IPS-NIHi7 (cell line): ENCODE measurements at regions not wholly inside any gene's neighbourhood (a gene's known extent, or its start where the extent isn't known, plus 50 kb on each side); places are given as distances from the start of the nearest gene placed in this dataset.
A peak's percentile ranks its signal among the peaks of the same experiment; 100 is the strongest.

ENCODE experiments used
- DNase-seq: peaks from one replicate; pipeline ENCODE4 v3.0.0; 2012; ENCODE audit warnings: mixed read lengths; ENCODE audit errors: extremely low spot score

DNA sequence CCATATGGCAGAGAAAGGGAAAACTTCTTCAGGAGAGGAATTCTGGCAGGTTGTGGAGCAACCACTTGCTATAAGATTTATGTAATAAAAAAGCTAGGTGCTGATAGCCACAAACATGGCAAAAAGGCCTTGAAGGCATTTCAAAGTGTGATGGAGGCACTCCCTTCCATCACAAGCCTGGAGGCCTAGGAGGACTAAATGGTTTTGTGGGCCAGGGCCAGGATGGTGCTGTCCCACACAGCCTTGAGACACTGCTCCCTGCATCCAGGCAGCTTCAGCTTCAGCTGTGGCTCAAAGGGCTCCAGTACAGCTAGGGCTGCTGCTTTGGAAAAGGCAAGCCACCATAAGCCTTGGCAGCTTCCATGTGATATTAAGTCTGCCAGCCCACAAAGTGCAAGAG lies 632.8 kb downstream of the BRINP1 start:
- DNase-seq = no peak

DNA sequence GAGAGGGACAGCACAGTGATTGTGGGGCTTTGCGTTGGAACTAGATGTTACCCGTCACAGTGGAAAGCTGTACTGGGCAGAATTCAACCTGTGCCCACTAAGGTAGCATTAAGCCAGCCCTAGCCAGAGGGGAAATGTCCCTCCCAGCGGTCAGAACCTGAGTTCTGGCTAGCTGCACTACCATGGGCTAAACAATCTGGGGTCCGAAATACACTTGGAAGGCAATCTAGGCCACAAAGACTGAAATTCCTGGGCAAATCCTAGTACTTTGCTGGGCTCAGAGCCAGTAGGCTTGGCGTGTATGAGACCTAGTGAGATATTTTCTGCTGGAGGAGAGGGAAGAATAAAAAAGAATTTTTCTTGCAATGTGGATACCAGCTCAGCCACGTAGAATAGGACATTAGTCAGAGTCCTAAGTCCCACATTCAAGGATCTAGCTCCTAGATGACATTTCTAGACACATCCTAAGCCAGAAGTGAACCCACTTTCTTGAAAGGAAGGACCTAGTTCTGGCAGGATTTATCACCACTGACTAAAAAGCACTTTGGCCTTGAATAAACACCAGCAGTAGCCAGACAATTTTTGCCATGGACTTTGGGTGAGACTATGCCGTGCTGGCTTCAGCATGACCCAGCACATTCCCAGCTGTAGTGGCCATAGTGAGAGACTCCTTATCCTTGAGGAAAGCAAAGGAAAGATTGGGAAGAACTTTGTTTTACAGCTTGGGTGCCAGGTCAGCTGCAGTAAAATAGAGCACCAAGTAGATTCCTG lies 618.0 kb downstream of the BRINP1 start:
- DNase-seq = no peak

DNA sequence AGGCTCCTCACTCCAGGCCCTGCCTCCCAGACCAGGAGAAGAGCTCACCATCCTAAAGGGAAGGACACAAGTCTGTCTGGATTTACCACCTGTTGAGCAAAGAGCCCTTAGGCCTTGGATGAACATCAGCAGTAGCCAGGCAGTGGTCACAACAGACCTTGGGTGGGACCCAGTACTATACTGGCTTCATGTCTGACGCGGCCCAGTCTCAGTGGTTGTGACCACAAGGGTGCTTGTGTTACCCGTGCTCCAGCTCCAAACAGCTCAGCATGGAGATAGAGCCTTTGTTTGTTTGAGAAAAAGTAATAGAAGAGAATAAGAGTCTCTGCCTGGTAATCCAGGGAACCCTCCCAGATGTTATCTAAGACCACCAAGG lies 617.4 kb downstream of the BRINP1 start:
- no peak for DNase-seq

DNA sequence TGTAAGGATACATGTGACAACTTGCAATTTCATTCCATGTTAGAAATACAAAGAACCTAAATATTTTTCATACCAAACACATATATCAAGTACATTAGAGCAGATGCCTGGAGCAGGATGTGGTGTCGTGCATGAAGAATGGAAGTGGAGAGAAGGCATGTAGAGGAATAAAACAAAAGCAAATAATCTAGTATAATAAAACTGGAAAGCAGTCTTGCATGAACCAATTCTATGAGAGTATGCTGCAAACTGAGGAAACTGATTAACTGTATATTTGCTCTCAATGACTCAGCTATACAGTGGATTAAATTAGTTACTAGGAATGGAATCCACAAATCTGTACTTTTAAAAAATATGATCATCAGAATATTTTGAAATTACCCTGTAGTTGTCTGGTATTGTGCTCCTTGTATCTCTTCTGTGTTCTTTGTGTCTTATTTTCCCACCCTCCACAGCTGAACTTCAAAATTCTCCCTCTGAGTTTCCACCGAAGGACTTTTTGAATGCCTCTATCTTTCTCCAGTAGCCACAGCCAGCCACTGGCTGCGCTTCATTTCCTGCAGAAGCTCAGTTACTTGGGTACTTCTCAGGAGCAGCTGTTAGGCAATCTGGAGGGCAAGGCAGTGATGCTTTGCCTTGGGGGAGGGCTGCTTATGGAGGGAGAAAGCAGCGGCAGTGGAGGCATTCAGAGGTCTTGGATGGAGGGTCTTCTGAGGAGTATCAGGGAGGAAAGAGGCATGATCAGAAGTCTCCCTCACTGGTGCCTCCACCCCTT lies 608.0 kb downstream of the BRINP1 start:
- DNase-seq = no peak

DNA sequence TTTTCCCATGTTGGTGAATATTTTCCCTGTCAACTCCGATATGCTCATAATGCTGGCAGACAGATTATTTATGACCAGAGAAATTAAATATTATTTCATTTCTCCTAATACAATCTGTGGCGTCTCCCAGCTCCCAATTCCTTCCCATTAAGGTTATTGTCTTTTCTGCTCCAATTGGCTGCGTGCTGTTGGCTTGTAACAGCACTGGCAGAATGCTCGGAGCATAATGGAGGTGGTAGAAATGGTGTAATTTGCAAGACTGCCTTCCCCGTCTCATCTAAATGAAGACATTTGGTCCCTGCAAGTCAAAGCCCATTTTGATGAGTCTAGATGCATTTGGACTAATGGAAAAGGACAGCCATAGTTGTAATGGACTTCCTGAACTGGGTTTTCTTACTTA lies 601.7 kb downstream of the BRINP1 start:
- no peak for DNase-seq

DNA sequence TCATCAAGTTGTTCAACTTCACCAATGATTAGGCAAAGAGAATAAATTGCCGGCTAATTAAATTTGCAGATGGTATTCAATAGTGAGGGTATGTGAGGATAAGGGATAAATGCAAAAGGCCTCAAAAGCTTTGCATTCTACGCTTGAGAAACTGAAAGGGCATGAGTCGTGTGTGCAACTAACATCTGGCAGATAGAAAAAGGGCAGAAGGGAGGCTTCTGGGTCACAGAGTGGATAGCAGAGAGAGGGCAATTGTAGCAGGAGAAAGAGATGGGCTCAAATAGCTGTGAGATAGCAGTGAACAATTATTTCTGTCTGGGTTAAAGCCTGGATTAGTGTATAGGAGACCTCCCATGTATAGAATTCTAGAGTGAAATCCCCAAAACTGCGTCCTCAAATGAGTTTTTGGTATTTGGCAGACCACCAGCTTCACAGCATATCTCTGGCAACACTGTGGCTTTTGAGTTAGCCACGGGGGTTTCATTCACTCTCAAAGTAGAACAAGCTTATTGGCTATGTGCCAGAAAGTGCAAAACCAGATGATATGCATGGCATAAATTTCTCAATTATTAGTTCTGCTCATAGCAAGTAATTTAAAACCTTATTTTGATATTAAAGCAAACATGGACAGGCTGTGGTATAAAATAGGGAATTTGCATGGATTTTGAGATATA lies 586.3 kb downstream of the BRINP1 start:
- DNase-seq = no peak

DNA sequence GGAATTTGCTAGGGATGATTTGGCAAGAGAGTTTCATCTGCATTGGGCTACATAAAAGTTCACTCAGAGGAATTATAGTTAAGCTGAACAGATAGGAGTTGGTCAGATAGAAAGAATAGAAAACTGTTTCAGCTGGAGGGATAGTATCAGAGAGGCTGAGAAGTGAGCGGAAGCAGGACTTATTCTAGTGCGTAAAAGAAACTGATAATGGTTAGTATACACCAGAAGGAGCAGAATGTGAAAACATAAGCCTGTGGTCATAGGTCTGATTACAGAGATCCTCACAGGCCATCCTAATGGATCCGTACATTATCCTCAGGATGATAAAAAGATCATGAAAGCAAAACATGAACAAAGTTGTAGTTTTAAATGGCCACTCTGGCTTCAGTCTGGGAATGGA lies 585.2 kb downstream of the BRINP1 start:
- no peak for DNase-seq

DNA sequence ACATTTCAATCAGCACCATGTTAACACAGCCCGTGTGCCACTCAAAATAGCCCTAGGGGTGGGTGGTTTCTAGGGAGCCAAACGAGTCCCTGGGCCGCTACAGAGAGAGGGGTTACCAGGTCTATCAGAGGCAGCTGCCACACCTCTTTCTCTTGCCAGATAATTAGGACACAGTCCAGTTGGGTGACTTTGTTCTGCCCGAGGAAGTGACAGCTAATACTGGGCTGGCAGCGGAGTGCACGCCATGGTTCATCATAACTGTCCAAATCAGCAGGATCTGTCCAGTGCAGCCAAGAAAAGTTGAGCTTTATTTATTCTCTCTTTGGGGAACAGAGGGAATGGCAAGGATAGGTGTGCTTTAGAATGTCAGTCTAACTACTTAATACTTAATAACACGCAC lies 583.8 kb downstream of the BRINP1 start:
- no peak for DNase-seq

DNA sequence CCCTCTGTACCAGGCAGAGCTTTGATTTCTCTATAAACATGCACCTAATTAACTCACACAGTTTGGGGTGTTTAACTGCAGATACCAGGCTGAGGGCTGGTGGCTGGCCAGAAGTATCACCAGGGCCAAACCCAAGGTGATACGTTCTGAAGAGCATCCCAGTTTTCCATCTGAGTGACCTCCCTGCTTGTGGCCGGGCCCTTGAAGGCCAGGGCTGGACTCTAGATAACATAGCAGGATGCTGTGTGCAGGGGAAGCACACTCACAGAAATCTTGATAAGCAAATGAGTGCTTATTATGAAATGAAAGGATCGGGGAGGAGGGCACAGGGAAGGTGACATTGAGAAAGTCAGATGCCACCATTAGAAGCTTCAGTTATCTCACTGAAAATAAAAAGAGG lies 582.4 kb downstream of the BRINP1 start:
- DNase-seq = no peak

DNA sequence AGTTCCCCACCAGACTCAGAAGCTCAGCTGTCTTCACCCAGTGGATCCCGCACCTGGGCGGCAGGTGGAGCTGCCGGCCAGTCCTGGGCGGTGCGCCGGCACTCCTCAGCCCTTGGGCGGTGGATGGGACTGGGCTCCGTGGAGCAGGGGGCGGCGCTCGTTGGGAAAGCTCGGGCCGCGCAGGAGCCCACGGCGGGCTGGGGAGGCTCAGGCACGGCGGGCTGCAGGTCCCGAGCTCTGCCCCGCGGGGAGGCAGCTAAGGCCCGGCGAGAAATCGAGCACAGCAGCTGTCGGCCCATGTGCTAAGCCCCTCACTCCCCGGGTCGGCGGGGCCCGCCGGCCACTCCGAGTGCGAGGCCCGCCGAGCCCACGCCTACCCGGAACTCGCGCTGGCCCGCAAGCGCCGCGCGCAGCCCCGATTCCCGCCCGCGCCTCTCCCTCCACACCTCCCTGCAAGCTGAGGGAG lies 560.0 kb downstream of the BRINP1 start:
- no peak for DNase-seq

DNA sequence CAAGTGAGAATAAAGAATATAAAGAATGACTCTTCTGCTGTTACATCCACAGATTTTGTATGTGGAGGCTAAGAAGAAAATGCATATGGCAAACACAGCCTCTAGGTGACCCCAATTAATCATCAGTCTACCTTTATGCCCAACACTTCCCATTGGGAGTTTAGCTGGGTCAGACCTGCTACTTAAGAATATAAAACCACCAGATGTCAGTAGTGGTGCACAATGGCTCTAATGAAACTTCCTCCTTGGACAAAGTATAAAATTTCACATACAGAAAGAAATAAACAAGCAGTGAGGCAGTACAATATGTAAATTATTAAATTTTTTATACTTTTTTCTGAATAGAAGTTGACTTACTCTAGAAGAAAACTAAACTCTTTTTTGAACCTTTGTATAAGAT lies 539.9 kb downstream of the BRINP1 start:
- DNase-seq = peak; percentile 10

DNA sequence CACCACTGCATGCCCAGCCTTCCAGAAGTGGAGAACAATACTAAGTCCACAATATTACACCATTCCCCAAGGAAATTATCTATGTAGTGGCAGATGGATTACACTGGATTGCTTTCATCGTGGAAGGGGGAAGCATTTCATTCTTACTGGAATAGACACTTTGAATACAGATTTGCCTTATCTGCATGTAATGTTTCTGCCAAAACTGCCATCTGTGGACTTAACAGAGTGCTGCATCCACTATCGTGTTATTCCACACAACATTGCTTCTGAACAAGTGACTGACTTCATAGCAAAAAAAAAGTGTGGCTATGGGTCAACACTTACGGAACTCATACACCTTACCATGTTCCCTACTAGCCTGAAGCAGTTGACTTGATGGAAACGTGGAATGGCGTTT lies 536.9 kb downstream of the BRINP1 start:
- DNase-seq = no peak

DNA sequence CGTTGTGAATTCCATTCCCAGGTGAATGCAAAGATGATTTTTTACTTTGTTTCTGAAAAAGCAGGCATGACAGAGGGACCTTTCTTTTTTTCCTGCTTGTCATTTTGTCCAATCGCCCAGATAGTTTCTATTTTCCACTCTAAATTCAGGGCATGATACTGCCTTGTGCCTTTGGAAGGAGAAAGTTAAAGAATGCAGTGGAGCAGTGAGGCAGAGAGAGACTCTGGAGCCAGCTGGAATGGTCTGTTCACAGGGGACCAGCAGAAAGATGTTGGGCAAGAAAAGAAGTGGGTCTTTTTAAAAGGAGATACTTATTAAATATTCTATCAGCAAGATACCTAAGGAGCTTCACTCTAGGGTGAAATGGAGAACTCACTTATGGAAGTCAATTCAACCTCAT lies 532.3 kb downstream of the BRINP1 start:
- DNase-seq = no peak

DNA sequence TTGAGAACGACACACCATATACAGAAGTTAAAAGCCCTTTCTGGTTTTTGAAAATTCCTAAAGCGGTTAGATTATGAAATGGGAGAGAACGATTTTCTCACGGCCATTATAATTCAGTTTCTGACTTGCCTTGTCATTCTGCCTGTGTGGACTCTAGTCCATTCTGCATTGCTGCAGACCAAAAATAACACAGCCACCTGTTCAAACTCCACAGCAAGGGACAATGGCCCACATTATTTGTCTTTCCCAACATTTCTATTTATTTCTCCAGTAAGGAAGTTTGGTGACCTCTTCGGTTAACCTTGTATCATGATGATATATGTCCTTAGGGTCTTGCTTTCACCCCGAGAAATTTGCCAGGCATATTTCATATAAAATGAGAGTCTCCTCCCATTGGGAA lies 497.7 kb downstream of the BRINP1 start:
- DNase-seq = no peak

DNA sequence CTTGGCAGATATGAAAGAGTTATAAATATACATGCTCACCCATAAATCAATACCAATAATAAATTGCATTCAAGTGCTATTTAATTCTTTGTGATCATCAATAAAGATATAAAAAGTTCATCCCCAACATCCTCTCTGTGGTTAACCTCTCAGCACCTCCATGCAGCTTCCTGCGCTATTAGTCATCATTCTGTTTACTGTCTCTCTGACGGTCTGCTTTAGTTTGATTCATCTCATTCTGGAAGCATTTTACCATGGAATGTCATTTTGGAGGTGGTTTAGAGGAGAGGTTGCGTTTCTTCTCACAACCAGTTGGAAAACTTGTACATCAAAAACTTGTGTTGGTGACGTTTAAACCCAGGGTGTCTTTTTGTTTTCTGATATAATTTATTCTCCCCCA lies 486.6 kb downstream of the BRINP1 start:
- DNase-seq = no peak

DNA sequence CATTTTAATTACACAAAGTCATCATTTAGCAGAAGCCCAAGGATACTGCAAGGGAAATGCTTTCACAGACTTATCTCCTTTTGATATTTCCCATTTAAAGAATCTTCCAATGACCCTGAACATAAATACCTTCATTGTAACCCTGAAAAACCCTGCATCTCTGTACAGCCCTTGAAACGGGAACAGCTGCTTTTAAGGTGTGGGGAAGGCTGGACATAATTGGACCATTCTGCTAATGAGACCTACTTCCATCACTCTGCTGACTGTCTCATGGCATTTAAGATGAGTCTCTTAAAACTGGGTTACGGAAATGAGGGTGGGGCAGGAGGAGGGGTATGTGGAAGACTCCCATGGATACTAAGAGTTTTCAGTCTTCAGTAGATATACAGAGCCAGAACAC lies 485.8 kb downstream of the BRINP1 start:
- no peak for DNase-seq

DNA sequence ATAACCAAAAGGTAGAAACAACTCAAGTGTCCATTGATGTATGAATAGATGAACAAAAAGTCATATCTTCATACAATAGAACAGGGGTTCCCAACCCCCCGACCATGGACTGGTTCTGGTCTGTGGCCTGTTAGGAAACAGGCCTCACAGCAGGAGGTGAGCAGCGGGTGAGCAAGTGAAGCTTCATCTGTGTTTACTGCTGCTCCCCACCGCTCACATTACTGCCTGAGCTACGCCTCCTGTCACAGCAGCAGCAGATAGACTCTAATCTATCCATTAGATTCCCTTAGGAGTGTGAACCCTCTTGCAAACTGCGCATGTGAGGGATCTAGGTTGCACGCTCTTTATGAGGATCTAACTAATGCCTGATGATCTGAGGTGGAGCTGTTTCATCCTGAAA lies 478.0 kb downstream of the BRINP1 start:
- no peak for DNase-seq

DNA sequence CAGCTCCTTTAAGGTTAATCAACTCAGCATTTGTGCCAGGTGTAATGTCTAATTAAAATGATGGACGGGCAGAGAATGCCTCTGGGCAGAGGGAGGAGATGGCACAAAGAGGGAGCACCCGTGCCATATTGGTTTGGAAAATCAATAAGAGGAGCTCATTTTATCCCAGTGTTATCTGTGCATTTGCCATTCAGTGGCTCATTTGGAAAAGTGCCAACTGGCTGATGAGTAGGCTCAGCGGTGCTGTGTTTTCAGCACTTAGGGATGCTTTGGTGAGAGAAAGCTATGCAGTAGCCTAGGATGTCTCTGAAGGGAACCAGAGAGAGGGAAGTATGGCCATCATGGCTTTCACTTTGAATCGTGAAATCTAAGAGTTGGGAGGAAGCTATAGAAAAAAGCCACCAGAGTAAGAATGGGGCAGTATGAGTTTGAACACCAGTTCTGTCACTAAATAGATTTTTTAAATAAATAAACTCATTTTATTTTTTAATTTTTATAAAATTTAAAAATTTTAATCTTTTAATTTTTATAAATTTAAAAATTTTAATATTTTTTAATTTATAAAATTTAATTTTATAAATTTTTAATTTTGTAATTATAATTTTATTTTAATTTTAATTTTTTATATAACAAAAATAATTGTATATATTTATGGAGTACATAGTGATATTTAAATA lies 472.8 kb downstream of the BRINP1 start:
- no peak for DNase-seq

DNA sequence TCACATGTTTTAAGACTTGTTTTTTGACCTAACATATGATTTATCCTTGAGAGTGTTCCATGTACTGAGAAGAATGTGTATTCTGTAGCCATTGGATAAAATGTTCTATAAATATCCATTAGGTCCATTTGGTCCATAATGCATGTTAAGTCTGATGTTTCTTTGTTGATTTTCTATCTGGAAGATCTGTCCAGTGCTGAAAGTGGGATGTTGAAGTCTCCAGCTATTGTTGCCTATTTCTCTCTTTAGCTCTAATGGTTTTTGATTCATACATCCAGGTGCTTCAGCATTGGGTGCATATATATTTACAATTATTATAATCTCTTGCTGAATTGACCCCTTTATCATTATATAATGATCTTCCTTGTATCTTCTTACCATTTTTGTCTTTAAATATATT lies 451.1 kb downstream of the BRINP1 start:
- no peak for DNase-seq

DNA sequence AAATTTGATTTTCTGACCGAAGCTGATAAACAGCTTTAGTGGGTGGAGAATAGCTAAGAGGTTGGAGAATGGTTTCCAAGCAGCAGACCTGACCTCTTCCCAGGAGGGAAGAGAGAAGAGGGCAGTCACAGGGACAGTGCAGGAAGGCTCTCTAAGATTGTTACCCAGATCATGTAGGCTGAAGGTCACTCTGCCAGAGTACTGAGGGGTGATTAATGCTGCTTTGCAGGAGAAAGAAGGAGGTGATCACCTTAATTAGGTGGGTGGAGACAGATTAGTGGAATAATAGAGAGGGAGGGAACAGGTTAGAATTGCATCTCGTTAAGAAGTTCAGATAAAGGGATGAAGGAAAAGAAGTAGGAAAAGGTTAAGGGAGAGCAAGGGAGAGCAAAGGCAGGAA lies 440.5 kb downstream of the BRINP1 start:
- peak; percentile 38 for DNase-seq

DNA sequence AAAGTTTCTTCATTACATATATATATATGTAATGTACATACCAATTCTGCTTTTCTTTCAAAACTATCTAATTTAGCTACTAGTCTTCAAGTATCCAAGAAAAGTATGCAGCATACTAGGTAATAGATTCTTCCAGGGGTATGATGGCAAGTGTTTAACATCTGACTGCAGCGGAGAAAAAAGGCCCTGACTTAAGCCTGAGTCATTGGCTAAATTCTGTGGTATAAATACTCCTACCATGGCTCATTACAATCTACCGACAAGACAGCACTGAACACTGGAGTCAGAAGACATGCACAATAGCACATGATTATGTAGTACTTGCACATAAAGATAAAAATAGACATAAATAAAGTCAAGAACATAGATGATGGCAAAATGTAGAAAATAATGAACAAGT lies 439.9 kb downstream of the BRINP1 start:
- DNase-seq = no peak

DNA sequence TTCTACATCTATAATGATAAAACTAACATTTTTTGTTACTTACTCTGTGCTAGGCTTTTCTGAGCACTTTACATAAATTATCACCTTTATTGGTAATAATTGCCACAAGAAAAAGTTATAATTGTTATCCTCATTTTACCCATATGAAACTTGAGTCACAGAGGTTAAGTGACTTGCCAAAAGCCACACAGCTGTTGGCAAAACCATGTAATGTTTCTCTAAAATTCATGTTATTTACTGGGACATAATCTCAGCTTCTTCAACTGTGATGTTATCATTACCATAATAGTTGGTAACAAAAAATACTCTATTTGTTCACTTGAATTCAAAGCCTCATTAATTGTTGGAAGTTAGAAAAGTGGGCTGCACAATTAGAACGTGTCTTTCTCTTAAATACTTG lies 437.3 kb downstream of the BRINP1 start:
- DNase-seq = no peak
